Type B pancreatic cell (in vitro differentiated cells): ENCODE measurements at regions not wholly inside any gene's neighbourhood (a gene's known extent, or its start where the extent isn't known, plus 50 kb on each side); places are given as distances from the start of the nearest gene placed in this dataset.

Experiments used
- DNase-seq: peaks from one replicate; pipeline ENCODE4 v3.0.0; 2021; ENCODE audit warnings: mixed read lengths; ENCODE audit not compliant: unreplicated experiment; ENCODE audit errors: extremely low spot score
- H3K27ac Mint-ChIP-seq: 2 replicates; pipeline ENCODE4 v1.8.0; 2021; ENCODE audit warnings: mild to moderate bottlenecking, mixed read lengths
- H3K27me3 Mint-ChIP-seq: 2 replicates; pipeline ENCODE4 v1.8.0; 2021; ENCODE audit warnings: mixed read lengths
- H3K36me3 Mint-ChIP-seq: 2 replicates; pipeline ENCODE4 v1.8.0; 2021; ENCODE audit warnings: mixed read lengths
- H3K4me1 Mint-ChIP-seq: one replicate; pipeline ENCODE4 v1.8.0; 2021; ENCODE audit warnings: mixed read lengths; ENCODE audit not compliant: unreplicated experiment
- H3K4me3 Mint-ChIP-seq: 2 replicates; pipeline ENCODE4 v1.8.0; 2021; ENCODE audit warnings: mild to moderate bottlenecking, mixed read lengths
- H3K9me3 Mint-ChIP-seq: 2 replicates; pipeline ENCODE4 v1.8.0; 2021; ENCODE audit warnings: mixed read lengths
- TF ChIP-seq, protein P1 (sequence below): fragments of 200-600 bp; sonication (generic); conservative IDR thresholded peaks from 2 replicates; pipeline ENCODE4 v1.5.0; 2021; ENCODE audit warnings: antibody characterized with exemption, mild to moderate bottlenecking

DNA sequence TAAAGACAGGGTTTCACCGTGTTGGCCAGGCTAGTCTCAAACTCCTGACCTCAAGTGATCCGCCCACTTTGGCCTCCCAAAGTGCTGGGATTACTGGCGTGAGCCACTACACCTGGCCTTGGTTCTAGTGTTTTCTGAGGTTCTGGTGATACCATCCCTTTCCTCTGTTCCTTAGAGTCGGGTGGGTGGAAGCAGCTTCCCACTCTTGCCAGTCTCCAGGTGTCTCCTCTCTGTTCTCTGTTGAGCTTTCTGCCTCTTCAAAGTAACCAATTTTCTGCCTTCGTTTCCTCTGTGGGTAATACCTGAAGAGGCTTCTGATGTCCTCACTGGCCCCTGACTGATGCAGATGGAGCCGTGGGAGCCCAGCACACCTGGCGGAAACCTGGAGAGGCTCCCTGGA lies 53.4 kb upstream of the LHX5 start:
- Mint-ChIP-seq H3K4me3 (no peak overlapping the region), H3K27me3 (peaks cover 84% of the 10 kb centered on the region), H3K36me3 (no peaks in the 10 kb centered on the region), H3K27ac (no peak overlapping the region), H3K4me1 (no peaks in the 10 kb centered on the region), H3K9me3 (no peaks in the 10 kb centered on the region)
- TF ChIP-seq, protein P1, sequence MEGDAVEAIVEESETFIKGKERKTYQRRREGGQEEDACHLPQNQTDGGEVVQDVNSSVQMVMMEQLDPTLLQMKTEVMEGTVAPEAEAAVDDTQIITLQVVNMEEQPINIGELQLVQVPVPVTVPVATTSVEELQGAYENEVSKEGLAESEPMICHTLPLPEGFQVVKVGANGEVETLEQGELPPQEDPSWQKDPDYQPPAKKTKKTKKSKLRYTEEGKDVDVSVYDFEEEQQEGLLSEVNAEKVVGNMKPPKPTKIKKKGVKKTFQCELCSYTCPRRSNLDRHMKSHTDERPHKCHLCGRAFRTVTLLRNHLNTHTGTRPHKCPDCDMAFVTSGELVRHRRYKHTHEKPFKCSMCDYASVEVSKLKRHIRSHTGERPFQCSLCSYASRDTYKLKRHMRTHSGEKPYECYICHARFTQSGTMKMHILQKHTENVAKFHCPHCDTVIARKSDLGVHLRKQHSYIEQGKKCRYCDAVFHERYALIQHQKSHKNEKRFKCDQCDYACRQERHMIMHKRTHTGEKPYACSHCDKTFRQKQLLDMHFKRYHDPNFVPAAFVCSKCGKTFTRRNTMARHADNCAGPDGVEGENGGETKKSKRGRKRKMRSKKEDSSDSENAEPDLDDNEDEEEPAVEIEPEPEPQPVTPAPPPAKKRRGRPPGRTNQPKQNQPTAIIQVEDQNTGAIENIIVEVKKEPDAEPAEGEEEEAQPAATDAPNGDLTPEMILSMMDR, result no peak
- no peak for DNase-seq

DNA sequence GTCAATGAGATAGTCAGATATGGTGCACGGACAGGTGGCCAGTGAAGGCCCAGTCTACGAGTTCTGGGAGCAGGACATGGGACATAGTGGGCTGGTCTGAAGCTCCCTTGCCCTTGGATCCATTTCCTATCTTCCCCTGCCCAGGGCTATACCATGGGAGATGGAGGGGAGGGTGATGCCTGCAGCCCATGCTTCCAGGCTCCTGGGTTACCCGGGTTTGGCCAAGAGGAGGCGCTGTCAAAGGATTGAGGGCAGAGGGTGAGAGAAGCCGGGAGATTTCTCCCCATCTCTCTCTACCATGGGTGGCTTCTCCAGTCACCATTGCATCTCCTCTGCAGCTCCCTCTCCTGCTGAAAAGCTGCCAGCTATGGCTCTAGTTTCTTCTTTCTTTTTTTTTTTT lies 52.8 kb upstream of the LHX5 start:
- Mint-ChIP-seq H3K36me3 (no peaks in the 10 kb centered on the region), H3K4me3 (no peak overlapping the region), H3K4me1 (no peaks in the 10 kb centered on the region), H3K27ac (no peak overlapping the region), H3K27me3 (peaks cover 86% of the 10 kb centered on the region), H3K9me3 (no peaks in the 10 kb centered on the region)
- DNase-seq, result no peak
- TF ChIP-seq, protein P1, result no peak

DNA sequence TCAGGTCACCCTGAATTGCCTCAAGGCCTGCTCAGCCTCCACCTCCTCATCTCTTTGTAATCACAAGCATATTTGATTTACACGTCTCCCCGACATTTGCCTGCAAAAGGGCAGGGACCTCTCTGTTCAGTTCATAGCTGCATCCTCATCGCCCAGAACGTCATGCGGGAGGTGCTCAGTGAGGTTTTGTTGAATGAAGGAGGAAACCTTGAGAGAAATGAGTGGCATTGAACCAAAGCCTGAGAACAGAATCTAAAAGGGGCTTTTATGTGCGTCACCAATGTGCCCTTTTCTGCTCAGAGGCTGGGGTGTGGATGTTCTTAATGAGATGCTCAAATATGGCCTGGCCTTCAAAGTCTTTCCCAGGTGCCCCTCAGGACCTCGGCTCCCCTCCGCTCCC lies 50.0 kb upstream of the LHX5 start:
- Mint-ChIP-seq H3K27me3 (peaks cover 88% of the 10 kb centered on the region), H3K36me3 (peaks cover 3% of the 10 kb centered on the region), H3K4me1 (no peaks in the 10 kb centered on the region), H3K27ac (no peak overlapping the region), H3K4me3 (no peak overlapping the region), H3K9me3 (no peaks in the 10 kb centered on the region)
- DNase-seq, result no peak
- TF ChIP-seq, protein P1, result no peak
